H9 (cell line): ENCODE measurements at regions not wholly inside any gene's neighbourhood (a gene's known extent, or its start where the extent isn't known, plus 50 kb on each side); places are given as distances from the start of the nearest gene placed in this dataset.

ENCODE experiments used
- DNase-seq: peaks from one replicate; pipeline ENCODE4 v3.0.0-alpha.2; 2017
- H2AFZ ChIP-seq: one replicate; pipeline ENCODE4 v1.6.1; 2013; ENCODE audit warnings: mild to moderate bottlenecking, low read length, control low read depth, moderate library complexity
- H2AK5ac ChIP-seq: 2 replicates; pipeline ENCODE4 v1.6.1; 2013; ENCODE audit warnings: low read length, control low read depth, mixed read lengths; ENCODE audit not compliant: insufficient read length
- H2BK120ac ChIP-seq: one replicate; pipeline ENCODE4 v1.6.1; 2013; ENCODE audit warnings: low read depth, mild to moderate bottlenecking, low read length, control low read depth, inconsistent platforms; ENCODE audit not compliant: poor library complexity, severe bottlenecking
- H2BK12ac ChIP-seq: 2 replicates; pipeline ENCODE4 v1.6.1; 2013; ENCODE audit warnings: low read length, control low read depth, mixed read lengths, low read depth; ENCODE audit not compliant: insufficient read length
- H2BK15ac ChIP-seq: 2 replicates; pipeline ENCODE4 v1.6.1; 2013; ENCODE audit warnings: low read depth, low read length, control low read depth
- H2BK20ac ChIP-seq: one replicate; pipeline ENCODE4 v1.6.1; 2013; ENCODE audit warnings: low read depth, mild to moderate bottlenecking, low read length, control low read depth, inconsistent platforms; ENCODE audit not compliant: poor library complexity, severe bottlenecking
- H2BK5ac ChIP-seq: 2 replicates; pipeline ENCODE4 v1.6.1; 2013; ENCODE audit warnings: low read length, control low read depth, mixed read lengths; ENCODE audit not compliant: insufficient read length
- H3K14ac ChIP-seq: 2 replicates; pipeline ENCODE4 v1.6.1; 2013; ENCODE audit warnings: low read length, control low read depth; ENCODE audit not compliant: insufficient read depth
- H3K18ac ChIP-seq: 2 replicates; pipeline ENCODE4 v1.6.1; 2013; ENCODE audit warnings: low read depth, mild to moderate bottlenecking, mixed read lengths, low read length, control low read depth; ENCODE audit not compliant: insufficient read length
- H3K23ac ChIP-seq: 2 replicates; pipeline ENCODE4 v1.6.1; 2013; ENCODE audit warnings: low read length, control low read depth, mixed read lengths, low read depth; ENCODE audit not compliant: insufficient read length
- H3K23me2 ChIP-seq: 2 replicates; pipeline ENCODE4 v1.6.1; 2013; ENCODE audit warnings: low read depth, mild to moderate bottlenecking, mixed read lengths, low read length, control low read depth; ENCODE audit not compliant: insufficient read length, poor library complexity, severe bottlenecking
- H3K27ac ChIP-seq: 2 replicates; pipeline ENCODE4 v1.5.1; 2013; ENCODE audit warnings: low read length, control low read depth, mixed read lengths, low read depth; ENCODE audit not compliant: insufficient read length
- H3K27me3 ChIP-seq: 2 replicates; pipeline ENCODE4 v1.6.1; 2013; ENCODE audit warnings: low read length, control low read depth, inconsistent platforms; ENCODE audit not compliant: insufficient read depth
- H3K4ac ChIP-seq: 2 replicates; pipeline ENCODE4 v1.6.1; 2013; ENCODE audit warnings: low read depth, mild to moderate bottlenecking, control low read depth, inconsistent platforms, low read length, moderate library complexity
- H3K4me1 ChIP-seq: 2 replicates; pipeline ENCODE4 v1.6.1; 2013; ENCODE audit warnings: low read length, control low read depth, inconsistent platforms; ENCODE audit not compliant: insufficient read depth
- H3K4me2 ChIP-seq: 2 replicates; pipeline ENCODE4 v1.6.1; 2013; ENCODE audit warnings: low read length, control low read depth, mixed read lengths; ENCODE audit not compliant: insufficient read length, insufficient read depth
- H3K56ac ChIP-seq: 2 replicates; pipeline ENCODE4 v1.6.1; 2013; ENCODE audit warnings: low read depth, mild to moderate bottlenecking, mixed read lengths, low read length, control low read depth; ENCODE audit not compliant: insufficient read length
- H3K79me1 ChIP-seq: 2 replicates; pipeline ENCODE4 v1.6.1; 2013; ENCODE audit warnings: low read depth, mild to moderate bottlenecking, moderate library complexity, low read length, control low read depth, inconsistent platforms; ENCODE audit not compliant: insufficient read depth, poor library complexity, severe bottlenecking
- H3K79me2 ChIP-seq: 2 replicates; pipeline ENCODE4 v1.6.1; 2013; ENCODE audit warnings: low read length, control low read depth, inconsistent platforms; ENCODE audit not compliant: insufficient read depth
- H3K9ac ChIP-seq: 2 replicates; pipeline ENCODE4 v1.6.1; 2013; ENCODE audit warnings: low read length, control low read depth, mixed read lengths; ENCODE audit not compliant: insufficient read length; ENCODE audit errors: extremely low read depth
- H3K9me3 ChIP-seq: one replicate; pipeline ENCODE4 v1.6.1; 2013; ENCODE audit warnings: low read depth, low read length, inconsistent platforms; ENCODE audit not compliant: control insufficient read depth
- H3T11ph ChIP-seq: one replicate; pipeline ENCODE4 v1.6.1; 2013; ENCODE audit warnings: mild to moderate bottlenecking, low read length, control low read depth, inconsistent platforms
- H4K20me1 ChIP-seq: one replicate; pipeline ENCODE4 v1.6.1; 2013; ENCODE audit not compliant: control insufficient read depth, insufficient read length, insufficient read depth
- H4K5ac ChIP-seq: 2 replicates; pipeline ENCODE4 v1.6.1; 2013; ENCODE audit warnings: low read depth, mild to moderate bottlenecking, mixed read lengths, low read length, control low read depth; ENCODE audit not compliant: insufficient read length
- H4K8ac ChIP-seq: replicated peaks from 2 replicates; pipeline ENCODE4 v1.6.1; 2013; ENCODE audit warnings: low read length, control low read depth, mixed read lengths, low read depth; ENCODE audit not compliant: insufficient read length
- H4K91ac ChIP-seq: 2 replicates; pipeline ENCODE4 v1.6.1; 2013; ENCODE audit warnings: low read depth, mild to moderate bottlenecking, moderate library complexity, mixed read lengths, low read length, control low read depth; ENCODE audit not compliant: insufficient read length
- H3K27ac Mint-ChIP-seq, 3 experiments: 2 replicates in 2 of 3; 3 replicates in 1 of 3; pipeline ENCODE4 v1.8.0; 2020 to 2021; ENCODE audit warnings: mixed read lengths in 3 of 3, mild to moderate bottlenecking in 1 of 3, moderate library complexity in 1 of 3
- H3K27me3 Mint-ChIP-seq: 2 replicates; pipeline ENCODE4 v1.8.0; 2021; ENCODE audit warnings: low read depth, mild to moderate bottlenecking, moderate library complexity, mixed read lengths
- H3K36me3 Mint-ChIP-seq, 3 experiments: 2 replicates in 2 of 3; 3 replicates in 1 of 3; pipeline ENCODE4 v1.8.0; 2020 to 2021; ENCODE audit warnings: low read depth in 3 of 3, mixed read lengths in 3 of 3; ENCODE audit not compliant: insufficient read depth in 1 of 3
- H3K4me1 Mint-ChIP-seq, 2 experiments: 2 replicates each; pipeline ENCODE4 v1.8.0; 2020; ENCODE audit warnings: mixed read lengths in 2 of 2
- H3K4me3 Mint-ChIP-seq, 2 experiments: 2 replicates in 1 of 2; 3 replicates in 1 of 2; pipeline ENCODE4 v1.8.0; 2020 to 2021; ENCODE audit warnings: mild to moderate bottlenecking in 2 of 2, mixed read lengths in 2 of 2, moderate library complexity in 1 of 2
- H3K9me3 Mint-ChIP-seq, 2 experiments: 2 replicates in 1 of 2; 3 replicates in 1 of 2; pipeline ENCODE4 v1.8.0; 2020; ENCODE audit warnings: mild to moderate bottlenecking in 2 of 2, mixed read lengths in 2 of 2, moderate library complexity in 1 of 2
- WGBS: extraction: QIAGEN DNeasy Blood & Tissue Kit; methylation state at CpG from one replicate; pipeline ENCODE4 v1.1.7; 2013; ENCODE audit warnings: missing lambda C conversion rate, low lambda C conversion rate, mixed read lengths; ENCODE audit not compliant: insufficient read length; ENCODE audit errors: extremely low coverage; 5-methylcytosine and 5-hydroxymethylcytosine counted together
- TF ChIP-seq, protein P1 (sequence below): fragments of 200-600 bp; sonication (generic); conservative IDR thresholded peaks from 3 replicates; pipeline ENCODE4 v1.8.0; 2021; ENCODE audit warnings: antibody characterized with exemption, mild to moderate bottlenecking

DNA sequence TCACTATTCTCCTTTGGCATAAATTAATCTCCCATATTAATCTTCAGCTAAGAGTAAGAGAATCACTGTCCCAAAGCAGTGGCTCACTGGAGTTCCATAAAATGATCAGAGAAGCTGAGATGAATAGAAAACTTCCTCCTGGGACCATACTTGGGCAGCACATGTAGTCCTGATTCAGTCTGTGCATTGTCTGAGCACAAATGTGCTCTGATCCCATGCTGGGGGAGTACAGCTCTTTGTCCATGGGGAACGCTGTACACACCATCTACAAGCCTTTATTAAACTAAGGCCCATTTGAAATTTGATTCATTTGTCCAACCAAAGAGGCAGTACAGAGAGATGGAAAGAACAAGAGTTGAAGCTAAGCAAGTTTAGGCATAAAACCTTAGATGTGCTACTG lies 147.4 kb upstream of the PGR start:
- peaks cover 0 to 5% (median 4%) of the 10 kb centered on the region in 3 experiments; a peak in 1 of 7 replicates for H3K36me3 Mint-ChIP-seq
- no CpG with 5 or more reads among the region's 1 CpG for WGBS

More for the DNA sequence above, 147.4 kb upstream of the PGR start:
- no peak overlapping the region for H3K9ac ChIP-seq
- Mint-ChIP-seq H3K4me1 (peaks cover 13 to 14% of the 10 kb centered on the region in 2 experiments), H3K9me3 (peaks cover 0 to 4% of the 10 kb centered on the region in 2 experiments; a peak in 1 of 5 replicates), H3K27ac (no peak overlapping the region), H3K4me3 (no peak overlapping the region), H3K27me3 (no peaks in the 10 kb centered on the region)
- H3K18ac ChIP-seq: no peak overlapping the region
- no peaks in the 10 kb centered on the region for H3K27me3 ChIP-seq
- H2BK5ac ChIP-seq: no peak overlapping the region
- no peak overlapping the region for H2BK12ac ChIP-seq
- H3K4ac ChIP-seq: no peak overlapping the region
- no peak overlapping the region for H2BK120ac ChIP-seq
- no peak overlapping the region for H3K23ac ChIP-seq
- no peak overlapping the region for H3K27ac ChIP-seq
- TF ChIP-seq, protein P1, sequence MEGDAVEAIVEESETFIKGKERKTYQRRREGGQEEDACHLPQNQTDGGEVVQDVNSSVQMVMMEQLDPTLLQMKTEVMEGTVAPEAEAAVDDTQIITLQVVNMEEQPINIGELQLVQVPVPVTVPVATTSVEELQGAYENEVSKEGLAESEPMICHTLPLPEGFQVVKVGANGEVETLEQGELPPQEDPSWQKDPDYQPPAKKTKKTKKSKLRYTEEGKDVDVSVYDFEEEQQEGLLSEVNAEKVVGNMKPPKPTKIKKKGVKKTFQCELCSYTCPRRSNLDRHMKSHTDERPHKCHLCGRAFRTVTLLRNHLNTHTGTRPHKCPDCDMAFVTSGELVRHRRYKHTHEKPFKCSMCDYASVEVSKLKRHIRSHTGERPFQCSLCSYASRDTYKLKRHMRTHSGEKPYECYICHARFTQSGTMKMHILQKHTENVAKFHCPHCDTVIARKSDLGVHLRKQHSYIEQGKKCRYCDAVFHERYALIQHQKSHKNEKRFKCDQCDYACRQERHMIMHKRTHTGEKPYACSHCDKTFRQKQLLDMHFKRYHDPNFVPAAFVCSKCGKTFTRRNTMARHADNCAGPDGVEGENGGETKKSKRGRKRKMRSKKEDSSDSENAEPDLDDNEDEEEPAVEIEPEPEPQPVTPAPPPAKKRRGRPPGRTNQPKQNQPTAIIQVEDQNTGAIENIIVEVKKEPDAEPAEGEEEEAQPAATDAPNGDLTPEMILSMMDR: no peak
- no peak overlapping the region for H3K14ac ChIP-seq
- no peak overlapping the region for H4K5ac ChIP-seq
- H4K91ac ChIP-seq: no peak overlapping the region
- H3K79me2 ChIP-seq: no peaks in the 10 kb centered on the region
- no peaks in the 10 kb centered on the region for H3K9me3 ChIP-seq
- no peak overlapping the region for H4K8ac ChIP-seq
- no peaks in the 10 kb centered on the region for H3K23me2 ChIP-seq
- no peak overlapping the region for H3T11ph ChIP-seq
- H2AFZ ChIP-seq: no peak overlapping the region
- no peaks in the 10 kb centered on the region; the same call in 1 of the 2 replicates for H3K4me1 ChIP-seq
- H2BK20ac ChIP-seq: no peak overlapping the region
- no peak overlapping the region for H2AK5ac ChIP-seq
- no peak overlapping the region for H3K56ac ChIP-seq
- no peaks in the 10 kb centered on the region for H4K20me1 ChIP-seq
- H2BK15ac ChIP-seq: no peak overlapping the region
- DNase-seq: no peak
- H3K79me1 ChIP-seq: no peaks in the 10 kb centered on the region
- no peak overlapping the region for H3K4me2 ChIP-seq
